HepG2 (cell line): ENCODE measurements at regions not wholly inside any gene's neighbourhood (a gene's known extent, or its start where the extent isn't known, plus 50 kb on each side); places are given as distances from the start of the nearest gene placed in this dataset.

Experiments used
- ATAC-seq: fragments of 200-7000 bp; cut with Tn5 transposase; 3 replicates; pipeline ENCODE4 v1.9.1; 2020; ENCODE audit warnings: mild to moderate bottlenecking, moderate library complexity
- BruUV-seq: library from RNA; stranded (reverse); fragments of 400-500 nt; replicated peaks from 2 replicates; lab custom pipeline; 2021; lab: Mats Ljungman, UMichigan
- CTCF ChIA-PET: fragments of 300-600 bp; formaldehyde crosslinking; extraction: SDS; loops from one replicate; lab custom pipeline; 2021; ENCODE audit warnings: low total read pairs, inconsistent platforms, low intra/inter-chr PET ratio; lab: Yijun Ruan, JAX
- POLR2A ChIA-PET: fragments of 350-600 bp; sonication (Branson Sonifier 250); formaldehyde crosslinking; loops from one replicate; lab custom pipeline; 2020; ENCODE audit warnings: antibody characterized with exemption, inconsistent platforms; lab: Yijun Ruan, JAX
- DNase-seq: peaks from one replicate; pipeline ENCODE4 v3.0.0-alpha.2; 2015; ENCODE audit warnings: low spot score
- FAIRE-seq: peaks from 3 replicates; lab custom pipeline; 2011; peaks lifted over from hg19 to GRCh38; lab: Jason Lieb, UNC
- H2AFZ ChIP-seq: one replicate; pipeline ENCODE4 v1.6.1; 2011; ENCODE audit warnings: low read length, inconsistent platforms
- H3K27ac ChIP-seq: fragments of 300-600 bp; 3 replicates; pipeline ENCODE4 v1.8.0; 2011; ENCODE audit warnings: mixed run types, mild to moderate bottlenecking, mixed read lengths, low read length, inconsistent platforms; ENCODE audit not compliant: insufficient read depth; ENCODE audit errors: extremely low read length
- H3K27me3 ChIP-seq, 2 experiments: fragments of 200-600 bp in 1 of 2; 2 replicates in 1 of 2; 3 replicates in 1 of 2; pipeline versions ENCODE4 v1.6.0 to v1.8.0; 2011; ENCODE audit warnings: low read length in 2 of 2, mild to moderate bottlenecking in 2 of 2, moderate library complexity in 2 of 2, inconsistent platforms in 1 of 2; ENCODE audit not compliant: insufficient read depth in 2 of 2, control insufficient read depth in 1 of 2
- H3K36me3 ChIP-seq, 2 experiments: fragments of 200-600 bp in 1 of 2; replicated peaks in 1 of 2; 2 replicates in 1 of 2; 3 replicates in 1 of 2; pipeline versions ENCODE4 v1.5.1 to v1.8.0; 2011; ENCODE audit warnings: low read length in 2 of 2, inconsistent platforms in 1 of 2; ENCODE audit not compliant: insufficient read depth in 2 of 2, control insufficient read depth in 1 of 2
- H3K4me1 ChIP-seq: 2 replicates; pipeline ENCODE4 v1.5.1; 2012; ENCODE audit warnings: low read length, inconsistent platforms; ENCODE audit not compliant: insufficient read depth
- H3K4me2 ChIP-seq: 2 replicates; pipeline ENCODE4 v1.6.0; 2011; ENCODE audit warnings: low read depth, low read length, inconsistent platforms
- H3K4me3 ChIP-seq, 3 experiments: fragments of 200-600 bp in 1 of 3; sonication (generic), shearing (Covaris generic) in 1 of 3; replicated peaks in 1 of 3; 2 replicates each; pipeline ENCODE4 v1.5.1; 2011 to 2016; ENCODE audit warnings: low read length in 3 of 3, inconsistent platforms in 2 of 3, low read depth in 2 of 3, mild to moderate bottlenecking in 2 of 3, control low read depth in 1 of 3, mixed read lengths in 1 of 3; ENCODE audit not compliant: insufficient read depth in 1 of 3
- H3K79me2 ChIP-seq: one replicate; pipeline ENCODE4 v1.6.1; 2011; ENCODE audit warnings: low read length, inconsistent platforms; ENCODE audit not compliant: insufficient read depth
- H3K9ac ChIP-seq: 2 replicates; pipeline ENCODE4 v1.6.0; 2011; ENCODE audit warnings: mild to moderate bottlenecking, low read depth, low read length, inconsistent platforms; ENCODE audit not compliant: insufficient read depth
- H3K9me3 ChIP-seq: 2 replicates; pipeline ENCODE4 v1.5.1; 2012; ENCODE audit warnings: mild to moderate bottlenecking, low read length
- H4K20me1 ChIP-seq: 2 replicates; pipeline ENCODE4 v1.6.0; 2011; ENCODE audit warnings: inconsistent platforms, mild to moderate bottlenecking, low read length, moderate library complexity; ENCODE audit not compliant: insufficient read depth
- AGO2 ChIP-seq: fragments of 200-400 bp; formaldehyde crosslinking; optimal IDR thresholded peaks from 2 replicates; pipeline ENCODE3; 2017; ENCODE audit warnings: mild to moderate bottlenecking, low read depth, low read length, moderate library complexity
- BCL6 ChIP-seq: IDR thresholded peaks from 2 replicates; pipeline ENCODE4 v1.6.1; 2016; ENCODE audit warnings: missing genetic modification reagents, missing compliant biosample characterization
- CTCF ChIP-seq: sonication (generic); formaldehyde crosslinking; IDR thresholded peaks from 2 replicates; pipeline ENCODE4 v1.5.0; 2020; ENCODE audit warnings: mild to moderate bottlenecking, missing genetic modification reagents, moderate library complexity
- ELF3 ChIP-seq: IDR thresholded peaks from 2 replicates; pipeline ENCODE4 v1.6.1; 2016; ENCODE audit warnings: missing genetic modification reagents, missing compliant biosample characterization
- HMGA1 ChIP-seq: sonication (generic); formaldehyde crosslinking; conservative IDR thresholded peaks from 2 replicates; pipeline ENCODE4 v1.4.0; 2020; ENCODE audit warnings: missing genetic modification reagents
- KDM3A ChIP-seq: IDR thresholded peaks from 2 replicates; pipeline ENCODE4 v1.6.1; 2018; ENCODE audit warnings: low read depth, missing compliant biosample characterization
- RAD51 ChIP-seq: fragments of 450-650 bp; IDR thresholded peaks from 2 replicates; pipeline ENCODE4 v1.6.1; 2016; ENCODE audit warnings: borderline replicate concordance
- STAG1 ChIP-seq: sonication (generic); formaldehyde crosslinking; IDR thresholded peaks from 2 replicates; pipeline ENCODE4 v1.4.0; 2020; ENCODE audit warnings: missing genetic modification reagents
- ZNF124 ChIP-seq: sonication (generic); formaldehyde crosslinking; IDR thresholded peaks from 2 replicates; pipeline ENCODE4 v1.4.0; 2020; ENCODE audit warnings: missing genetic modification reagents
- ZSCAN25 ChIP-seq: sonication (generic); formaldehyde crosslinking; IDR thresholded peaks from 2 replicates; pipeline ENCODE4 v1.8.0; 2022; ENCODE audit warnings: mild to moderate bottlenecking, missing genetic modification reagents
- WGBS: methylation state at CpG from one replicate; pipeline ENCODE4 v1.1.6; 2017; ENCODE audit warnings: low lambda C conversion rate; 5-methylcytosine and 5-hydroxymethylcytosine counted together
- in situ Hi-C: cut with HindIII; loops from 2 replicates; pipeline ENCODE4 v1.10.0; 2017; ENCODE audit warnings: low pct_unique_long_range_greater_than_20kb; ENCODE audit not compliant: extremely low pct_ligation_motif_present
- intact Hi-C: fragments of 100-400 bp; cut with micrococcal nuclease; formaldehyde crosslinking; loops from one replicate; pipeline ENCODE4 v1.10.0; 2022; ENCODE audit not compliant: unreplicated experiment

- ATAC-seq (peak; percentile 72), FAIRE-seq (peak; percentile 12), DNase-seq (peak; percentile 9)
- Histone ChIP-seq H3K27me3 (peaks cover 1 to 21% of the 10 kb centered on the region in 2 experiments; a peak in 4 of 5 replicates), H3K4me3 (no peak overlapping the region), H4K20me1 (no peaks in the 10 kb centered on the region), H2AFZ (no peak overlapping the region), H3K9me3 (no peaks in the 10 kb centered on the region), H3K4me2 (no peak overlapping the region), H3K4me1 (no peaks in the 10 kb centered on the region), H3K27ac (no peak overlapping the region), H3K9ac (no peak overlapping the region), H3K36me3 (no peaks in the 10 kb centered on the region)
- WGBS: 26% methylated on average over 1 of the region's 1 CpG
- intact Hi-C loops: loop anchor here (1.0 kb wide), 1 partner anchor 20 kb away; no protein-coding TSS in a partner anchor
- BruUV-seq: no TSS peak
- in situ Hi-C loops: no loop called here
- TF ChIP-seq STAG1 (CRISPR knock-in tag) (peak; percentile 36), KDM3A (CRISPR knock-in tag) (no peak), AGO2 (no peak), ELF3 (CRISPR knock-in tag) (no peak), ZSCAN25 (no peak), BCL6 (CRISPR knock-in tag) (no peak), RAD51 (no peak), CTCF (CRISPR knock-in tag) (peak; percentile 49), ZNF124 (CRISPR knock-in tag) (no peak), HMGA1 (no peak)
- TF ChIP-seq, all 625 proteins: peak for 2
- CTCF ChIA-PET: interaction anchor here (1.8 kb wide), 1 partner anchor 20 kb away, joined by 7 read pairs; no protein-coding TSS in a partner anchor
- H3K79me2 ChIP-seq: no peaks in the 10 kb centered on the region
- POLR2A ChIA-PET: interaction anchor here (0.8 kb wide), 1 partner anchor 17 kb away, joined by 3 read pairs; the partner anchor contains the start of gene TMEM132B
These were observed 138.0 kb downstream of the AACS start for GRCh38 chr12:125203145-125203765.
